Mammary epithelial cell (primary cell): ENCODE measurements at regions not wholly inside any gene's neighbourhood (a gene's known extent, or its start where the extent isn't known, plus 50 kb on each side); places are given as distances from the start of the nearest gene placed in this dataset.

Experiments used
- CTCF ChIP-seq, 2 donors: IDR thresholded peaks in 1 of 2; conservative IDR thresholded peaks in 1 of 2; 2 replicates each; pipeline ENCODE4 v1.5.1; 2011 to 2012; ENCODE audit warnings: inconsistent platforms in 2 of 2, low read length in 2 of 2, mild to moderate bottlenecking in 2 of 2, control low read depth in 1 of 2, low read depth in 1 of 2; ENCODE audit not compliant: insufficient read depth in 1 of 2; ENCODE audit errors: extremely low read depth in 1 of 2
- EZH2 ChIP-seq: IDR thresholded peaks from 2 replicates; pipeline ENCODE4 v1.6.1; 2012; ENCODE audit warnings: low read length, inconsistent platforms, borderline replicate concordance

- TF ChIP-seq CTCF (conservative IDR thresholded peaks at IDR 0.05 in 1 of 2, IDR thresholded peaks at IDR 0.05 in 1 of 2; ENCODE audit: extremely low read depth in 1 of 2, insufficient read depth in 1 of 2, low read depth in 1 of 2, low read length in 2 of 2) (no peak), EZH2 (no peak)
These were observed 369.3 kb upstream of the VRK2 start for GRCh38 chr2:57677296-57677695.
